Neural progenitor cell (in vitro differentiated cells): ENCODE measurements at regions not wholly inside any gene's neighbourhood (a gene's known extent, or its start where the extent isn't known, plus 50 kb on each side); places are given as distances from the start of the nearest gene placed in this dataset.

ENCODE experiments used
- EZH2 ChIP-seq: fragments of 200-600 bp; sonication (generic); IDR thresholded peaks from 2 replicates; pipeline ENCODE4 v1.6.1; 2017; ENCODE audit warnings: antibody characterized with exemption, mild to moderate bottlenecking, moderate library complexity
- EZH2phosphoT487 ChIP-seq: fragments of 200-600 bp; sonication (generic); IDR thresholded peaks from 2 replicates; pipeline ENCODE4 v1.6.1; 2017; ENCODE audit warnings: antibody characterized with exemption
- TF ChIP-seq, protein P1 (sequence below): fragments of 200-600 bp; sonication (generic); IDR thresholded peaks from 2 replicates; pipeline ENCODE4 v1.5.1; 2017; ENCODE audit warnings: antibody characterized with exemption, mild to moderate bottlenecking

DNA sequence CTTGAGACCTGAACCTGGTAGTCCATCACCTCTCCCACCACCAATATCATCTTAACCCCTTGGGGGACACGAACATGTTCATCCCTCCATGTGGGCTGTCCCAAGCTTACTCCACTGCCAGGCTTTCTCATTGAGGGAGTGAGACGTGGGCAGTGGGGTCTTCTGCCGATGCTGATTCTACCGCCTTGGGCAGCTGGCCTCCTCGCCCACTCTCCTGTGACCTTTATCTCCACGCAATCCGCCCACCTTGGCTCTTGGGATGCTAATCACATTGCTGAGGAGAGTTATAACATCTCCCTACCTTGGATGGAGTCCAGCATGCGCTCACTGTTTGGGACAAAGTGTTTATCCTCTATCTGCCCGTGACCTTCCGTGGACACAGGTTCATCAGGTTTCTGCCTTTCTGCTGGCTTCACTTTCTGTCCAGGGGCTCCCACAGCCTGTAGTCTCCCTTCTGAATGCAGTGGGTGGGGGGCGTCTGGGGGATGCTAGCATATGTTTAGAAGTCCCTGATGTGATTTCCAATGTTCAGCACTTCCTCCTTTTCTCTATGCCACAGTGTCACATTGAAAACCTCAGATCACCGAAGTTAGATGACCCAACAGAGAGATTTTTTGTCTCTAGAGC lies 53.2 kb upstream of the ESRRB start:
- TF ChIP-seq, protein P1, sequence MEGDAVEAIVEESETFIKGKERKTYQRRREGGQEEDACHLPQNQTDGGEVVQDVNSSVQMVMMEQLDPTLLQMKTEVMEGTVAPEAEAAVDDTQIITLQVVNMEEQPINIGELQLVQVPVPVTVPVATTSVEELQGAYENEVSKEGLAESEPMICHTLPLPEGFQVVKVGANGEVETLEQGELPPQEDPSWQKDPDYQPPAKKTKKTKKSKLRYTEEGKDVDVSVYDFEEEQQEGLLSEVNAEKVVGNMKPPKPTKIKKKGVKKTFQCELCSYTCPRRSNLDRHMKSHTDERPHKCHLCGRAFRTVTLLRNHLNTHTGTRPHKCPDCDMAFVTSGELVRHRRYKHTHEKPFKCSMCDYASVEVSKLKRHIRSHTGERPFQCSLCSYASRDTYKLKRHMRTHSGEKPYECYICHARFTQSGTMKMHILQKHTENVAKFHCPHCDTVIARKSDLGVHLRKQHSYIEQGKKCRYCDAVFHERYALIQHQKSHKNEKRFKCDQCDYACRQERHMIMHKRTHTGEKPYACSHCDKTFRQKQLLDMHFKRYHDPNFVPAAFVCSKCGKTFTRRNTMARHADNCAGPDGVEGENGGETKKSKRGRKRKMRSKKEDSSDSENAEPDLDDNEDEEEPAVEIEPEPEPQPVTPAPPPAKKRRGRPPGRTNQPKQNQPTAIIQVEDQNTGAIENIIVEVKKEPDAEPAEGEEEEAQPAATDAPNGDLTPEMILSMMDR: no peak
- TF ChIP-seq EZH2: no peak
- TF ChIP-seq EZH2phosphoT487: no peak
